ENCODE measurements at regions not wholly inside any gene's neighbourhood (a gene's known extent, or its start where the extent isn't known, plus 50 kb on each side); places are given as distances from the start of the nearest gene placed in this dataset.
A peak's percentile ranks its signal among the peaks of the same experiment; 100 is the strongest.

DNA sequence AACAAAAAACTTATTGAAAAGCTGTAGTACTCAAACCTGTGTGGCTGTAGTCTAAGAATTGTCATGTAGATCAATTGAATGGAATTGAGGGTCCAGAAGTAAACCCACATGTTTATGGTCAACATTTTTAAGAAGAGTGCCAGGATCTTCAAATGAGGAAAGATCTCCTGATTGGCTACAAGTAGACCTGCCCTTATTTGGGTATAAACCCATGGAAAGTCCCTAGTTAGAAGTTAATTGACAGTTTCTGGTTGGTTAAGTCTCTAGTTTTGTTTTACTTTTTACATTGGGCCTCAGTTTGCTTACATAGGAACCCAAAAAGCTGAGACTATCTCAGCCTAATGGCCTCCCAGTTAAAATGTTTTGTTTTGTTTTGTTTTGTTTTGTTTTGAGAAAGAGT lies 91.9 kb upstream of the RESF1 start:
- no peak for DNase-seq

DNA sequence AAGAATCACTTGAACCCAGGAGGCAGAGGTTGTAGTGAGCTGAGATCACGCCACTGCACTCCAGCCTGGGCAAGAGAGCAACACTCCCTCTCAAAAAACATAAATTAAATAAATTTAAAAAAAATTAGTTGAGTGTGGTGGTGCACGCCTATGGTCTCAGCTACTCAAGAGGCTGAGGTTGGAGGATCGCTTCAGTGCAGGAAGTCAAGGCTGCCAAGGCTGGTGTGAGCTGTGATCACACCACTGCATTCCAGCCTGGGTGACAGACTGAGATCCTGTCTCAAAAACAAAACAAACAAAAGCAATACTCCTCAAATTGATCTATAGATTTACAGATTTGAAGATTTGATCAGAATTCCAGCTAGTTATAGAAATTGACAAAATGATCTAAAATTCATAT lies 92.7 kb upstream of the RESF1 start:
- DNase-seq, result no peak

DNA sequence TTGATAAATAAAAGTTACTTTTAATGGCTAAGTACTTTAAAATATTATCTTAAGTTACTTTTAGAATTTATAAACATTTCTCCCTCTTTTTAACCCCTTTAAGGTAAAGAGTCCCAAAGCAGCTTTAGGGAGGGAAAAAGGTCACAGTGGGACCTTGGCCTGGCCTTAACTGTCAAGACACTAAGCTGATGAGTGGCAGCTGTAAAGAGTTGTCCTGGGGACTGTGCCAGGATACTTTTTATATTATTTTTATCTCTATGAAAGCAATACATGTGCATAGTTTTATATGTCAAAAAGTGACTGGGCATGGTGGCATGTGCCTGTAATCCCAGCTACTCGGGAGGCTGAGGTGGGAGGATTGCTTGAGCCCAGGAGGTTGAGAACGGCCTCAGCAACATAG lies 94.2 kb upstream of the RESF1 start:
- DNase-seq, result no peak

DNA sequence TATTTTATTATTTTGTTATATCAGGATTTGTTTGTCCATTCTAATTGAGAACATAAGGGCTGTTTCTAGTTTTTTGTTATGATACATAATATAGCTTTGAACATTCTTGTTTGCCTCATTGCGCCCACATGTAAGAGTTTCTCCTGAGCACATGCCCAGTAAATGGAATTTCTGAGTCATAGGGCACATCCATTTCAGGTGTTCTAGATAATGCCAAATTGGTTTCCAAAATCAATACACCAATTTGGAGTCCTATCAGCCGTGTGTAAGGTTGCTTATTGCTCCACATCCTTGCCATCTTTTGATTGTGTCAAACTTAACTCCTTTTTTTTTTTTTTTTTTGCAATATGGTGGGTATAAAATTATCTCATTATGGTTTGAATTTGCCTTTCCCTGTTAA lies 97.9 kb upstream of the RESF1 start:
- DNase-seq, result no peak

DNA sequence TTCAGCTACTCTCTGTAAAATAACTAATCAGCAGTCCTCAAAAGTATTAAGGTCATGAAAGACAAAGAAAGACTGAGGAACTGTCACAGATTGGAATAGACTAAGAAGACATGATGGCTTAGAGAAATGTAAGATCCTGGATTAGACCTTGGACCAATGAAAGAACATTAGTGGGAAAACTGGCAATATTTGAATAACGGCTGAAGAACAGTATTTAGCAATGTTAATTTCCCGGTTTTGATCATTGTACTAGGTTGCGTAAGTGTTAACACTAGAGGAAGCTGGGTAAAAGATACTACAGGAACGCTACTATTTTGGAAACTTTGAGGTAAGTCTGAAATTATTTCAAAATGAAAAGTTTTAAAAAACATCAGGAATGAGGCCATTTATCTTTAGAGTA lies 98.8 kb upstream of the RESF1 start:
- DNase-seq, result no peak

DNA sequence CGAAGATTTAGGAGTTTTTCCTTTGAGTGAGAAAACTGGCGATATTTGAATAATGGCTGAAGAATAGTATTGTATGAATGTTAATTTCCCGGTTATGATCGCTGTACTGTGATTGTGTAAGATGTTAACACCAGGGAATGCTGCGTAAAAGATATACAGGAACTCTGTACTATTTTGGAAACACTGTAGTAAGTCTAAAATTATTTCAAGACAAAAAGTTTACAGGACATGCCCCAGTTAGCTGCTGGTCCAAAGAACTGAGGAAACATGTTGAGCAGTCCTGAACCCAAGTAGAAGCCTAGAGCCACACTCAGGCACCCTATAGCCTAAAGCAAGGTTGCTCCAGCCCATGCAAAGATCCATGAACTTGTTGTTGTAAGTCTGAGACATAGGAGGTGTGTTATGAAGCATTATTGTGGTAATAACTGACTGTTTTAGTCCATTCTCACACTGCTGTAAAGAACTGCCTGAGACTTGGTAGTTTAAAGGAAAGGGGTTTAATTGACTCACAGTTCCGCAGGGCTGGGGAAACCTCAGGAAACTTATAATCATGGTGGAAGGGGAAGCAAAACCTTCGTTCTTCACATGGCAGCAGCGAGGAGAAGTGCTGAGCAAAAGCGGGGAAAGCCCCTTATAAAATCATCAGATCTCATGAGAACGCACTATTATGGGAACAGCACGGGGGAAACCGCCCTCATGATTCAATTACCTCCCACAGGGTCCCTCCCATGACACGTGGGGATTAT lies 99.8 kb upstream of the RESF1 start:
- no peak for DNase-seq

DNA sequence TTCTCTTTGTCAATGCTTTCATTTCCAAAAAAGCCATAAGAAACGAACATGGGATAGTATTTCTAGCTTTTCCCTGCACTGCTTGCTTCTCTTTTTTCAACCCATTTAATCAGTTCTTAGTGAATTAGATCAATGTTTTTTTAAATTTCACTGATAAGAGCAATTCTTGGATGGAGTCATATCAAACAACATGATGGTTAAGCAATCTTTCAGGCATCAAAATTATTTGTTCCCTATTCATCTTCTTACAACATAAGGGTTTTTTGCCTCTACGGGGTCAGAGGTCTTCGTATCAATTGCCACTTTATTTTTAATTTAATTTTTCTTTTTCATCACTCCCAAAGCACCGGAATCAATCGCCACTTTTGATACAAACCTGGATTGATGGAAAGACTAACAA lies 103.8 kb upstream of the RESF1 start:
- DNase-seq, result no peak

DNA sequence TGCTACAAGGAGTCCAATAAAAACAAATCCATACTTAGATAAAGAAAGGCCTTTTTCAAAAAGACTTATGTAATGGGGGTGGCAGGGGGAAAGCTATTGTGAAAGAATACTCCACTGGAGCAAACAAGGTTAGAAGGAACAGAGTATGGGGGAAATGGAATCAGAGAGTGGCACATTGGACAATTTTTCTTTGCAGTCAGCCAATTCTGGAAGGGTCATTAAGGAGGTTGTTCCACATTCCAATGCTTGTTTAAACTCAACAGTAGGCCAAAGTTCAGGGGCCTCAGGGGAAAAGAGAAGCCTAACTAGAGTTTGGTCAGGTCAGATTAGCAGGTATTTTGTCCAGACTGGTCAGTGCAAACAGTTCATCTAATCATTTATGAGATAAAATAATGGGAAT lies 105.2 kb upstream of the RESF1 start:
- no peak for DNase-seq

DNA sequence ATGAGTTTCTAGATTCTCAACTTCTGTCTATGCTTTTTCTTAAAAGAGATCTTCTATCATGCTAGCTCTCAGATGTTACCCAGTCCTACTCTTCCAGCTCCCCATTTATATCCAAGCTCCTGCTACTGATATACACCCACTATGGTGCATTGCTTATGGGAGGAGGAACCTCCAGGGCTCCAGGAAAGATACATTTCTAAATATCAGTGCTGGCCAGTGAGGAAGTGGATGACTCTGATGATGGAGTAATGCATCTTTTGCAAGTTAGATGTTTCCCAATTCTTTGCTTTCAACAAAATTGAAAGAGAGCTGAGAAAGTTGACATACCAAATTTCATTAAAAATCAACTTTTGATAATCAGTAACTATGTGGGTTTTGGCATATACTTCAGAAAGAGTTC lies 105.7 kb upstream of the RESF1 start:
- DNase-seq, result no peak

DNA sequence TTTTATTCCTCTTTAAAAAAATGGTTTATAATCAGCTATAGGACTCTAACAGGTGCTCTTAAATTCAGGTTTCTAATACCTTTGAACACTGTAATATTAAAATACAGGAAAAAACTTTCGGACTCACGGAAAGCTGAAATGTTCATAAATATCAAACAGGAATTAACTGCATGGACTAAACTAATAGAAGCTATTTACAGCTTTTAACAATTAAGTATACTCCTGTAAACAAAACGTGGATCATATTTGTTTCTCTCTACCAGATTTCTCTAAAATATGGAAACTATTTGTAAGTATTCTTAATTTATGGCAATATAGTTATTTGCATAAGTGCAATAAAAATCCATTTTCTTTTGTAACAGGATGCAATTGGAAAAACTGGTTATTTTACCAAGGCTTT lies 108.9 kb upstream of the RESF1 start:
- no peak for DNase-seq

DNA sequence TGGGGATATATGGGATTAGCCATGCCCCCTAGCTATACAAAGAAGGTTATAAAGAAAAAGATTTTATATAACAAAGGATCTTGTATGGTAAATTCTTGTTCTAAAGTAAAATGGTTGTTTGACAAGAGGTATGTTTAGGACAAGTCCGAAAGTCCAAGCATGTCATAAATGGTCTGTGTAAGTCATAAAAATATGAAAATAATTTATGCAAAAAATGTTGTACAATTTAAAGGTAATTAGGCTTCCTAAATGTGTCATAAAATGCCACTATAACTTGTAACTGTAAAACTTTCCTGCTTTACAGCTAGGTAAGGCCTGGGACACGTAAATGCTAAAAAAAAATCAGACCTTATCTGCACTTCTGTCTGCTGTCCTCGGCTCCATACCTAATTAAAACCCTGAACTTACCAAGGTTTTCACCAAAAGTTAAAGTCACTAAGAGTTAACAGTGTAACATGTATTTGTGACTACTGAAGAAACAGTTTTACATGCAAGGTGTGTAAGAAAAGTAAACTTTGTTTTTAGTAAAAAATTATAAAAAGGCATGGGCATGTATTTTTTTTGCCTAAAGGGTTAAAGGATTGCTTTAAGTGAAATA lies 110.0 kb upstream of the RESF1 start:
- peak; percentile 38 for DNase-seq

DNA sequence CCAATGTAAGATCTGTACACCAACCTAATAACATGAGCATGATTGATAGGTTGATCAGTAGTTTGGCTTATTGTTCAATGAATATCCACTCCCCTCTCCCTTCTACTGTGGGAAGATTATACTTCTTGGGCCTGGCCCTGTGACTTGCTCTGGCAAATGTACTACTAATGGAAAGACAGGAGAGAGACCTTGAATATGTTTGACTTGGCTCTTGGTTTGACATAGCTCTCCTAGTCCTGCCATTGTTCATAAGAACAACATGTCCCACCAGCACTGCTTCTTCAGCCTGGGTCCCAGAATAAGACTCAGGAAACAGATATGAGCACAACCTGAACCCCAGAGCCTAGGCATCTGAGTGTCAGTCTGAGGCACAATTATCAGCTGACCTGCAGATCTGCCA lies 112.8 kb upstream of the RESF1 start:
- no peak for DNase-seq

DNA sequence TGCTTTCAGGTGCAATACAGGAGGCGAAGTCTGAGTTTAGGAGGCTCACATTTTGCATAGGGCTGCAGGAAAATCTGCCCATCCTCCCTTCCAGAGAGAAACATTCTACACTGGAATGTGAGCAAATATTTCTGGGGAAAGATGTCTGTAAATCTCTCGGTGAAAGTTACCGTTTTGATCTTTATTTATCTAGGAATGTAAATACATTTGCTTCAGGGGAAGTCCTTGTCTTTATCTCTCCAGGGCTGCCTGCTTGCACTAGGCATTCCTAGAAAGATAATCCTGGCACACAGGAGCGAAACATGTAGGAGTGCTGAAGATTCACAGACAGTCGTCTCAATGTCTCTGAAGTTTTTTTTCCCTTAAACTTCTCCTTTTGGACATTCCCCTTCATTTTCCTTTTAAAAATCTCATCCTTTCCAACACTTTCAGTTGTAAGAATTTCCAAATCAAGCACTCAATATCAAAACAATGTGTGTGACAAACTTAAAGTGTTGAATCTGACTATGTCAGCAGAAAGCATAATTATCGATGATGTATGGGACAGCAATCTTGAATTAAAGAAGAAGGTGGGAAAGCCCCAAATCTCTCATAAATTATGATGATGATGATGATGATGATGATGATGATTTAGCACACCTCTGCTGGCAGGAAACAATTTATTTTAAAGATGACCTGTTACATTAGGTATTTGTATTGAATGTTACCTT lies 113.4 kb upstream of the RESF1 start:
- no peak for DNase-seq

DNA sequence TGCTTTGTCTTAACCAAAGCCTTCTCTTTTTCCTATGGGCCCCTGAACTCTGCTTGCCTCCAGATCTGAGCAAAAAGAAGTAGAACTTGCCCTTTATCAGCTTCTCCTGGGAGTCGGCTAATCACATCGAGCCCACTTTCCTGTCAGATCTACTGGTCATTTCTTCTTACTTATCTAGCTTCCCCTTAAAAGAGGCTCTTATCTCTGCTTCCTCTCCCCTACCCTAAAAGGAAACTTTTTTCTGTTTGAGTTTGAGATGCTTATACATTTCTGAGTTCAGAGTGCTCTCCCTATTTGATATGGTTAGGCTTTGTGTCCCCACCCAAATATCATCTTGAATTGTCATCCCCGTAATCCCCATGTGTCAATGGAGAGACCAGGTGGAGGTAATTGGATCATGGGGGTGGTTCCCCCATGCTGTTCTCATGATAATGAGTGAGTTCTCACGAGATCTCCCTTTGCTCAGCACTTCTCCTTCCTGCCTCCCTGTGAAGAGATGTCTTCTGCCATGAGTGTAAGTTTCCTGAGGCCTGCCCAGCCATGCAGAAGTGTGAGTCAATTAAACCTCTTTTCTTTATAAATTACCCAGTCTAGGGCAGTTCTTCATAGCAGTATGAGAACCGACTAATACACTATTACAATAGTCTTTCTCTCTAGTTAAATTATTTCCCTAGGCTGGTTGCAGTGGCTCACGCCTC lies 114.7 kb upstream of the AMN1 start:
- DNase-seq, result no peak

DNA sequence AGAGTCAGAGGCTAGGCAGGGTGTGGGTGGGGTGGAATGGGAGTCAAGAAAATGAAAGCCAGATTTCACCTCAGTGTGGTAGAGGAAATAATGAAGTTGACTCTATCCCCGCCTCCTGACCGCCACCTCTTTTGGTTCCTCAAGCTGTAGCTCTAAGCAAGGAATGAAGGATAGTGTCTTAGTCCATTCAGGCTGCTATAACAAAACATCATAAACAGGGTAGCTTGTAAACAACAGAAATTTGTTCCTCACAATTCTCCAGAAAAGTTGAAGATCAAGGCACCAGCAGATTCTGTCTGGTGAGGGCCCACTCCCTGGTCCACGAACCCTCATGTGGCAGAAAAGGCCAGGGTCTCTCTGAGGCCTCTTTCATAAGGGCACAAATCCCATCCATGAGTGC lies 109.1 kb upstream of the AMN1 start:
- no peak for DNase-seq

DNA sequence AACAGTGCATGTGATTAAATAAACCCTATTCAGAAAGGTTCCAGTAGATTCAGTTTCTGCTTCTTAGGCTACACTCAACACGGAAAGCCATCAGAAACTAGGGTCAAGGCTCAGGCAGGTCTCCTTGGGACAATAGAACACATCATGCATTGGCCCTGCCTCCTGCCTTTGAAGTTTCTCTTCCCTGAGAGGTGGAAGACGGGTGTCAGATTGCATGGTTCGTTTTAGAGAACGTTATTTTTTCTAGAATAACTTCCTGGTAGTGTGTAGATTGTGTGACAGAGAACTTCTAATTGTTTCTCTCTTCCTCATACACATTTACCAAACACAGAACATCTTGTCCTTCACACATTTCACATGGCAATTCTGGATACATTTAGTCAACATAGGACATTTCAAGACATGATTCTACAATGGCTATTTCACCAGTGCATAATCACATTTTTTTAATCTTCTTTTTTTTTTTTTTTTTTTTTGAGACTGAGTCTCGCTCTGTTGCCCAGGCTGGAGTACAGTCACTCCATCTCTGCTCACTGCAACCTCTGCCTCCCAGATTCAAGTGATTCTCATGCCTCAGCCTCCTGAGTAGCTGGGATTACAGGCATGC lies 106.6 kb upstream of the AMN1 start:
- no peak for DNase-seq

DNA sequence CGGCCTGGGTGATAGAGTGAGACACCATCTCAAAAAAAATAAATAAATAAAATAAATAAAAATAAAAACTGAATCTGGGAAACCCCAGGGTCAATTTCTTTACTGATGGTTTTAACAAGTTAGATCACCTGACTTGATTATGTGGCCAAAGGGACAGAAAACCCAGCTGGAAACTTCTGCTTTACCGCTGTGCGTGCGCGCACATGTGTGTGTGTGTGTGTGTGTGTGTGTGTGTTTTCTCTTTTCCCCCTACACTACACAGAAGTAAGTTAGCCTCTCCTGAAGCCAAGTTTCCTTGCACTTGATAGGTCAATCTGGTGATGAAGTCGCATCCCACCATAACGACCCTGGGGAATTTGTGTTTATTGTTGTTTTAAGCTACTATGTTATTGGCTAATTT lies 105.3 kb upstream of the AMN1 start:
- no peak for DNase-seq

DNA sequence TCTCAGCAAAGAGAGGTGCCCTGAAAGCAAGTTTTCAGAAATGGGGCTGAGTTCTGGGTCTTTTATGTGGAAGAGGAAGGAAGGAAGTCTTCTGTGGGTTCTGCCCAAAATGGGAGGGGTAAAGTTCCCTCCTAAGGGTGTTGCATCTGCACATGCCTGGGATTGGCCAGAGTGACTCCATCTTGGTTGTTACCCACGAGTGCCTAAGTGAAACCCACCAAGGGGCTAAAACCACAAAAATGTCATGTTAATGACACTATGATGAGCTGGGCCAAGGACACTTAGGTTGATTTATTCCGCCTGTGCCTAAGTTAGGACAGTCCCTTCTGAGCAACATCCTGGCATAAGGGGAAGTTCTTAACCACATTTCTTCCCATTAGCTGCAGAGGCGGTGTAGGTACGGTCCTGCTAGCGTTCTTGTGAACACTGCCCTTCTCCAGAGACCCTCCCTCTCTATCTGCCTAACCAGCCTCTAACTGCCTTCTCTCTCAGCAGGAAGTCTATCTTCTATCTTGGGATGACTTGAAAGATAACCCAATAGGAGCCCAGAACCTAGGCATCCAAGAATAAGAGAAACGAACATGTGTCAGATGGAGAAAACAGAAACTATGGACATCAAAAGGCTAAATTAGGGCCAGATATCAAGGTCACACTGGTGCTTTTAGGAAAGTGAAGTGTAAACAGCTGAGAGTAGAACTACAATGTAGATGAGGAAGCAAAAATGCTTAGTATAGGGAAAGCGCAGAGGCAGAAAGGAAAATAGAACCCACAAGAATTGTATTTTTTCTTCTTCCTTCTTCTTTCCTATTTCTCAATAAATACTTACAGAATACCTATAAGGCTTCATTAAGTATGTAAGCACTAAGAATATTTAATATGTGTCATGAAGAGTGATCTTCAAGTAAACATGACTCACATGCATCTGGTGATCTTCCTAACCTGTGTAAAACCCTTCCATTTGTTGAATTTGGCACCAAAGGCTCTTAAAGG lies 104.2 kb upstream of the AMN1 start:
- no peak for DNase-seq

DNA sequence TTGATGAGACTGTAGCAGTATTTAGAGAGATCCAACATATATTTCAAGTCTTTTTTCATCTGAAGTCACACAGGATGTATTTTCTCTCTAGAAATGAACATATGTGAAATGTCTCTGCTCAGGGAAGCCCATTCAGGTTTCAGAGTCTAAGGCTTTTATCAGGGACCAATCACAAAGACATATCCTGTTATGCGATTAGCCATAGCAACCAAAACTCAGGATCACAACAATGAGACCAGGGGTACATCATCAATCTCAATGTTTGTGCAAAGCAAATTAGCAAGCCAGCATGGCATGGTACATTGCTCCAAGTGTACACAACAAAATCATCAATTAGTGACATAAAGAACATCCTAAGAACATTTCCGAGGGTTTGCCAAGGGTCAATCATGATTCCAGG lies 99.2 kb upstream of the AMN1 start:
- no peak for DNase-seq

DNA sequence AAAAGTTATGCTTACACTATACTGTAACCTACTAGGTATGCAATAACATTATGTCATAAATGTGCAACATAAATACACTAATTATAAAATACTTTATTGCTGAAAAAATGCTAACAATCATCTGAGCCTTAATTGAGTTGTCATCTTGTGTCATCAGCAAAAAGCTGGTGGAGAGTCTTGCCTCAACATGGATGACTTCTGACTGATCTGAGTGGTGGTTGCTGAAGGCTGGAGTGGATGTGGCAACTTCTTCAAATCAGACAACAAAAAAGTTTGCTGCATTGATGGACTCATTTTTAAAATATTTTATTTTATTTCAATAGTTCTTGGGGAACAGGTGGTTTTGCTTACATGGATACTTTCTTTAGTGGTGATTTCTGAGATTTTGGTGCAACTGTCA lies 93.9 kb upstream of the AMN1 start:
- no peak for DNase-seq

DNA sequence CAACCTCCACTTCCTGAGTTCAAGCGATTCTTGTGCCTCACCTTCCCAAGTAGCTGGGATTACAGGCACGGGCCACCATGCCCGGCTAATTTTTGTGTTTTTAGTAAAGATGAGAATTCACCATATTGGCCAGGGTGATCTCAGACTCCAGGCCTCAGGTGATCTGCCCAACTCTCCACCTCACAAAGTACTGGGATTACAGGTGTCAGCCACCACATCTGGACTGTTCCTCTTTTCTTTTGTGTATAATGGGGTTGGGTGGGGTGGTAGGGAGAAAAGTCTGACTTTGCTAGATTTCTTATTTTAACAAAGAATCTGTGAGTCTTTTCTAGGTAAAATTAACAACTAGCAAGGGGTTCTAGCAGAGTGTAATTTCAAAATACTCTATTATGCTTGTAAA lies 92.7 kb upstream of the AMN1 start:
- DNase-seq, result no peak

DNA sequence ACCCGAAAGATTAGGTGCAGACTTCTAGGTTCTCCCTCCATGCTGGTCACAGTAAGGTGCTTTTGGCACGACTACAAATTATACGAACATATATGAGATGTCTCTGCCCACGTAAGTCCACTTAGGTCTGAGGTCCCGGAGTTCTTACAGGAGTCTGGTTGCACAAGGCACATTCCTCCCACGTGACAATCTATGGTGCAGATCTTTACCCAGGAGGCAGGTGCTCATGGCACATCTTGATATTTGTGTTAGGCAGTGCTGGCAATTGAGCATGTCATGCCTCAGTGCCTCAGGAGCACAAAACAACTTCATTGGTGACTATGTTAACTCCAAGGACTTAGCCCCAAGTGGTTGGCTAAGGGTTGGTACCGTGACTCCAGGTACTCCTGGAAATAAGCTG lies 92.0 kb upstream of the AMN1 start:
- no peak for DNase-seq
